Stomach smooth muscle (tissue), 2 donors: ENCODE measurements at regions not wholly inside any gene's neighbourhood (a gene's known extent, or its start where the extent isn't known, plus 50 kb on each side); places are given as distances from the start of the nearest gene placed in this dataset.
"Not testable (repeated sequence)": the region's sequence is repeated elsewhere in the genome, so short reads cannot be mapped to it uniquely, and the experiment has no call there.

Source experiments
- H3K27ac ChIP-seq: one replicate; pipeline ENCODE4 v1.7.0; 2013; ENCODE audit warnings: mild to moderate bottlenecking, low read length, inconsistent platforms
- H3K27me3 ChIP-seq, 2 donors: one replicate each; pipeline ENCODE4 v1.7.0; 2013; ENCODE audit warnings: low read length in 2 of 2; ENCODE audit not compliant: insufficient read depth in 2 of 2, control insufficient read depth in 1 of 2
- H3K36me3 ChIP-seq, 2 donors: one replicate each; pipeline ENCODE4 v1.7.0; 2013; ENCODE audit warnings: low read length in 2 of 2; ENCODE audit not compliant: control insufficient read depth in 2 of 2, insufficient read depth in 2 of 2
- H3K4me1 ChIP-seq: one replicate; pipeline ENCODE4 v1.7.0; 2013; ENCODE audit warnings: low read length; ENCODE audit not compliant: control insufficient read depth, insufficient read depth
- H3K4me3 ChIP-seq, 2 donors: one replicate each; pipeline ENCODE4 v1.7.0; 2013; ENCODE audit warnings: low read length in 2 of 2
- H3K9ac ChIP-seq, 2 donors: one replicate each; pipeline ENCODE4 v1.7.0; 2013; ENCODE audit warnings: low read length in 2 of 2, mild to moderate bottlenecking in 1 of 2
- H3K9me3 ChIP-seq, 2 donors: one replicate each; pipeline ENCODE4 v1.7.0; 2013; ENCODE audit warnings: low read length in 2 of 2; ENCODE audit not compliant: control insufficient read depth in 2 of 2
- donor health status: healthy.
- donor health status: Pancreatic carcinoma.

DNA sequence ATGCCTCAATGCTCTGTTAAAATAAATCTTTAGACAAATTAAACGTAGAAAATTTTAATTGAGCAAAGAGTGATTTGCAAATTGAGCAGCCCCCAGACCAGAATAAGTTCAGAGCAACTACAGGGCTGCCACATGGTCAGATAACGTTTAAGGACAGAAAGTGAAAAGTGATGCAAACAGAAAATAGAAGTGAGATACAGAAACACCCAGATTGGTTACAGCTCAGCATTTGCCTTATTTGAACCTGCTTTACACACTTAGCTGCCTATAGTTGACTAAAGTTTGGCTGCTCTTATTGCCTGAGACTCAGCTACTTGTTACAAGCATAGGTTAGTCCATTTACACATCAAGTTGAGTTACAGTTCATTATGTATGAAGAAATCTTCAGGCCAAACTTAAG is 1800.8 kb upstream of the PCDH10 start:
- Histone ChIP-seq H3K27me3 (no peaks in the 10 kb centered on the region), H3K9me3 (no peaks in the 10 kb centered on the region), H3K4me1 (no peaks in the 10 kb centered on the region), H3K4me3 (no peak overlapping the region), H3K27ac (no peak overlapping the region), H3K9ac (no peak overlapping the region), H3K36me3 (no peaks in the 10 kb centered on the region)

GRCh38 chr4:131352371-131352770 is 1796.7 kb upstream of the PCDH10 start:
- not testable (repeated sequence) for H3K27ac ChIP-seq, H3K4me3 ChIP-seq

DNA sequence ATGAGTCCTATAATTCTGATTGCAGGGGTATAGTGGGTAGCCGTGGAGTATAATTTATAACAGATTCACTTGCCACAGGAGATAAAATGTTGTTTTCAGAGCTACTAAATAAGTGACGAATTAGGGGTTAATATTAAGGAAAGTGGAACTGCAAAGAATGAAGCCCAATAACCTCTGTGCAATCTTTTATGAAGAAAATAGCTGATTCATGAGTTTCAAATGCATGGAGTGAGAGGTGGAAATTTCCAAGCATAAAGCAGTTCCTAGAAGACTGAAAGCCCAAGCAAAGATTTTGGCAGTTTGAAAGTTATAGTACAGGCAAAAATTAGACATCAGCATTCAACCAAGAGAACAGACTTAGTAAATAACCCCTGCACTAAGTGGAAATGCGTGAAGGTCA is 1782.4 kb upstream of the PCDH10 start:
- H3K27ac ChIP-seq = no peak overlapping the region
- no peaks in the 10 kb centered on the region for H3K9me3 ChIP-seq
- H3K4me3 ChIP-seq = no peak overlapping the region
- no peaks in the 10 kb centered on the region for H3K4me1 ChIP-seq
- no peak overlapping the region for H3K9ac ChIP-seq
- no peaks in the 10 kb centered on the region for H3K27me3 ChIP-seq
- no peaks in the 10 kb centered on the region for H3K36me3 ChIP-seq

More at GRCh38 chr4:131352371-131352770, 1796.7 kb upstream of the PCDH10 start:
- not testable (repeated sequence) for H3K9me3 ChIP-seq, H3K27me3 ChIP-seq, H3K4me1 ChIP-seq, H3K9ac ChIP-seq, H3K36me3 ChIP-seq

GRCh38 chr4:131367441-131367840 is 1781.7 kb upstream of the PCDH10 start:
- Histone ChIP-seq H3K4me3 (no peak overlapping the region), H3K4me1 (no peaks in the 10 kb centered on the region), H3K27ac (no peak overlapping the region), H3K27me3 (no peaks in the 10 kb centered on the region), H3K36me3 (no peaks in the 10 kb centered on the region), H3K9me3 (no peaks in the 10 kb centered on the region), H3K9ac (no peak overlapping the region)

GRCh38 chr4:131370846-131371245 is 1778.2 kb upstream of the PCDH10 start:
- no peaks in the 10 kb centered on the region for H3K27me3 ChIP-seq
- H3K4me3 ChIP-seq = no peak overlapping the region
- H3K36me3 ChIP-seq = no peaks in the 10 kb centered on the region
- H3K9ac ChIP-seq = no peak overlapping the region
- no peak overlapping the region for H3K27ac ChIP-seq
- H3K9me3 ChIP-seq = no peaks in the 10 kb centered on the region
- H3K4me1 ChIP-seq = no peaks in the 10 kb centered on the region

- Histone ChIP-seq H3K27me3 (no peaks in the 10 kb centered on the region), H3K4me3 (no peak overlapping the region), H3K9me3 (no peaks in the 10 kb centered on the region), H3K4me1 (no peaks in the 10 kb centered on the region), H3K9ac (no peak overlapping the region), H3K27ac (no peak overlapping the region), H3K36me3 (no peaks in the 10 kb centered on the region)
These were observed 1768.0 kb upstream of the PCDH10 start for GRCh38 chr4:131381055-131381454.

DNA sequence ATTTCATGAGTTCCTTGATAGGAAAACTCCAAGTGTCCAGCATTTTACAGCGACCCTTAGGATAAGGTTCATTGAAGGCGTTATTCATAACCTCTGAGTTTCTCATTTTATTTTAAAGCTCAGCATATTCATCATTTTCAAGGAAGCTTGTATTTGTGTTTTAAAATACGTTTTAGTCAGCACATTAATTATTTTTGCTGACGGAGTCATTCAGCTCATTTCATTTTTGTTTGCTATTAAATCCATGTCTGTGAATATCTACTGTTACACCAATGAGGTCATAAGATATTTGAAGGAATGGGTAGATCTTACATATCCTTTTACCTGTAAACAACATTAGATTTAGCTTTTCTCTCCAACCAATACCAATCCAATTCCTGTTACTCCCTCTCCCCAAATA is 1766.3 kb upstream of the PCDH10 start:
- Histone ChIP-seq H3K27me3 (no peaks in the 10 kb centered on the region), H3K4me1 (no peaks in the 10 kb centered on the region), H3K9me3 (no peaks in the 10 kb centered on the region), H3K36me3 (no peaks in the 10 kb centered on the region), H3K27ac (no peak overlapping the region), H3K4me3 (no peak overlapping the region), H3K9ac (no peak overlapping the region)

GRCh38 chr4:131388277-131388676 is 1760.8 kb upstream of the PCDH10 start:
- H3K9ac ChIP-seq = no peak overlapping the region
- no peak overlapping the region for H3K27ac ChIP-seq
- H3K27me3 ChIP-seq = no peaks in the 10 kb centered on the region
- H3K36me3 ChIP-seq = no peaks in the 10 kb centered on the region
- no peak overlapping the region for H3K4me3 ChIP-seq
- no peaks in the 10 kb centered on the region for H3K4me1 ChIP-seq
- peaks cover 0 to 2% of the 10 kb centered on the region in 2 donors for H3K9me3 ChIP-seq

DNA sequence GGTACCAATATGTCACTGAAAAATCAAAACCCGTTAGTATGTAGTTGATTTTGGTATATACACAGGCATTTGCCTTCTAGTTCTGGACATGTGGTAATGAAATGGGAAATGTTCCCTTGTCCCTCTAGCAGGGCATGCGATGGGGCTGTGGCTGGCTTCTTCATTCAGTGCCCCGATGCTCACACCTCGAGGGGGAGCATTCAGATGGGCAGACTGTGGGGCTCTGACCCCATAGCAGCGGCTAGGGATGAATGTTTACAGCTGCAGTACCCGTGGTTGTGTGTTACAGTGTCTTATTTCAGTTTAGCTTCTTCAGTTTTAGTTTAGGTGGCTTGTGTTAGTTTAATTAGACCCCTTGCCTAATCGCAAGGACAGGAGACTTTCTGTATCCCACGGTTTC is 1741.0 kb upstream of the PCDH10 start:
- H3K27me3 ChIP-seq = no peaks in the 10 kb centered on the region
- no peaks in the 10 kb centered on the region for H3K36me3 ChIP-seq
- H3K4me1 ChIP-seq = no peaks in the 10 kb centered on the region
- no peak overlapping the region for H3K9ac ChIP-seq
- H3K27ac ChIP-seq = no peak overlapping the region
- H3K4me3 ChIP-seq = no peak overlapping the region
- H3K9me3 ChIP-seq = peaks cover 0 to 3% of the 10 kb centered on the region in 2 donors

DNA sequence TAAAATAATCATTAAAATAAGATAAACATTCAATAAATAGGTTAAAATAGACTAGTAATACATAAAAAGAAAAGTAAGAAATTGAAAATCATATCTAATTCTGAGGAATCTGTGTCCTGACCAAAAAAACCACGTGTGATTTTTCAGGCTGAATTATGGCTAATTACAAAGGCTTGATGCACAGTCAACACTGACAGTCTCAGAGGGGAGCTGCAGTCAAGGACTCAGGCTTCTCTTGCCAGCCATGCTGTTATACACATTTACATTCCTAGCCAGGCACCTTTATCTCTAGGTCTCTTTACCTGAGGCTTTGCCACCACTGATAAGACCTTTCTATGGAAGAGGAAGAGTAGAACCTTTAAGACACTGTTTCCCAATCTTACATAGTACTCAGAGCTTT is 1737.7 kb upstream of the PCDH10 start:
- H3K27me3 ChIP-seq = no peaks in the 10 kb centered on the region
- no peak overlapping the region for H3K9ac ChIP-seq
- H3K27ac ChIP-seq = no peak overlapping the region
- no peaks in the 10 kb centered on the region for H3K4me1 ChIP-seq
- no peaks in the 10 kb centered on the region for H3K36me3 ChIP-seq
- peaks cover 0 to 3% of the 10 kb centered on the region in 2 donors for H3K9me3 ChIP-seq
- H3K4me3 ChIP-seq = no peak overlapping the region

- Histone ChIP-seq H3K4me1 (no peaks in the 10 kb centered on the region), H3K4me3 (no peak overlapping the region), H3K36me3 (no peaks in the 10 kb centered on the region), H3K9me3 (no peaks in the 10 kb centered on the region), H3K27ac (no peak overlapping the region), H3K9ac (no peak overlapping the region), H3K27me3 (no peaks in the 10 kb centered on the region)
These were observed 1729.9 kb upstream of the PCDH10 start for GRCh38 chr4:131419147-131419546.
